H1 (cell line): ENCODE measurements at regions not wholly inside any gene's neighbourhood (a gene's known extent, or its start where the extent isn't known, plus 50 kb on each side); places are given as distances from the start of the nearest gene placed in this dataset.

ENCODE experiments used
- EGR1 ChIP-seq: IDR thresholded peaks from 2 replicates; pipeline ENCODE4 v1.6.1; 2011; ENCODE audit warnings: low read depth, low read length, borderline replicate concordance
- HDAC2 ChIP-seq, 2 experiments: fragments of 300-600 bp in 1 of 2; sonication (generic) in 1 of 2; IDR thresholded peaks; 2 replicates each; pipeline ENCODE4 v1.6.1; 2011 to 2012; ENCODE audit warnings: low read depth in 2 of 2, low read length in 2 of 2, mild to moderate bottlenecking in 2 of 2, moderate library complexity in 2 of 2, borderline replicate concordance in 1 of 2, inconsistent platforms in 1 of 2
- NRF1 ChIP-seq: IDR thresholded peaks from 2 replicates; pipeline ENCODE4 v1.6.1; 2011; ENCODE audit warnings: mild to moderate bottlenecking, low read depth, low read length, improper control_type of control experiment
- SUZ12 ChIP-seq: fragments of 200-600 bp; sonication (generic); IDR thresholded peaks from 2 replicates; pipeline ENCODE4 v1.6.1; 2012; ENCODE audit warnings: mild to moderate bottlenecking, inconsistent platforms, low read length, moderate library complexity, mixed read lengths
- TAF7 ChIP-seq: optimal IDR thresholded peaks from 2 replicates; pipeline ENCODE3; 2011; ENCODE audit warnings: low read depth, mild to moderate bottlenecking, inconsistent platforms, low read length, moderate library complexity, borderline replicate concordance

DNA sequence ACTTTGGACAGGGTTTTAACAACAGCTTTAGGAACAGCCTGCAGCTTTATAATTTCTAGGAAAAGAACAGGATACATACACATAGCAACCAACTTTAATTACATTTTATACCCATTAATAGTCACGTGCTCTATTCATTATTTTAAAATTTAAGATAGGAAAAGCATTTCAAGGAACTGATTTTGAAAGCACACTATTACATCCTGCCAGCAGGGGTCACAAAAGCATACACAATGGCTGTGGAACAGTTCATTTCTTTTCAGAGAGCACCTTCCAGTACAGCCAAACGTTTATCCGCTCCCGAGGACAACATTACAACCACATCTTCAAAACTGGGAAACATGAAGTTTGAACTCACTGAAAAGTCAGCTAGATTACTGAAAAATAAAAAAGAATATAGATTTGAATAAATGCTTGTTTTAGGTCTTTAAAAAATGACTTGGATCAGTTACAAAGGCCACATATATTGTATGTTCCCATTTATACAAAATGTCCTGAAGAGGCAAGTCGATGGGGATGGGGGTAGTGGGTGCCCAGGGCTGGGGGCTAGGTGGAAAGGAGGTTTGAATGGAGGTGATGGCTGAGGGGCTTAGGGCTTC is 104.6 kb upstream of the EXOC2 start (continued):
- no peak for TF ChIP-seq SUZ12
- no peak for TF ChIP-seq TAF7
- TF ChIP-seq EGR1, result no peak
- no peak for TF ChIP-seq NRF1
- no peak for TF ChIP-seq HDAC2 (IDR thresholded peaks at IDR 0.05; ENCODE audit: borderline replicate concordance in 1 of 2, low read depth in 2 of 2, low read length in 2 of 2)
